GM21423 (cell line): ENCODE measurements at regions not wholly inside any gene's neighbourhood (a gene's known extent, or its start where the extent isn't known, plus 50 kb on each side); places are given as distances from the start of the nearest gene placed in this dataset.
"Not testable (repeated sequence)": the region's sequence is repeated elsewhere in the genome, so short reads cannot be mapped to it uniquely, and the experiment has no call there.

Source experiments
- ATAC-seq: cut with Tn5 transposase; IDR thresholded peaks from one replicate; pipeline ENCODE4 v1.9.1; 2021; ENCODE audit warnings: mild to moderate bottlenecking, moderate library complexity; ENCODE audit not compliant: unreplicated experiment

GRCh38 chr6:135644394-135644793 lies 146.9 kb upstream of the AHI1 start:
- no peak for ATAC-seq

DNA sequence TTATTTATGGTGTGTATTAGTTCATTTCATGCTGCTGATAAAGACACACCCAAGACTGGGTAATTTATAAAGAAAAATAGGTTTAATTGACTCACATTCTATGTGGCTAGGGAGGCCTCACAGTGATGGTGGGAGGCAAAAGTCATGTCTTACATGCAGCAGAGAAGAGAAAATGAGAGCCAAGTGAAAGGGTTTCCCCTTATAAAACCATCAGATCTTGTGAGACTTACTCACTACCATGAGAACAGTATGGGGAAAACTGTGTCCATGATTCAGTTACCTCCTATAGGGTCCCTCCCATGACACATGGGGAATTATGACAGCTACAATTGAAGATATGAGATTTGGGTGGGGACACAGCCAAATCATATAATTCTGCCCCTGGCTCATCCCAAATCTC lies 150.0 kb upstream of the AHI1 start:
- no peak for ATAC-seq

DNA sequence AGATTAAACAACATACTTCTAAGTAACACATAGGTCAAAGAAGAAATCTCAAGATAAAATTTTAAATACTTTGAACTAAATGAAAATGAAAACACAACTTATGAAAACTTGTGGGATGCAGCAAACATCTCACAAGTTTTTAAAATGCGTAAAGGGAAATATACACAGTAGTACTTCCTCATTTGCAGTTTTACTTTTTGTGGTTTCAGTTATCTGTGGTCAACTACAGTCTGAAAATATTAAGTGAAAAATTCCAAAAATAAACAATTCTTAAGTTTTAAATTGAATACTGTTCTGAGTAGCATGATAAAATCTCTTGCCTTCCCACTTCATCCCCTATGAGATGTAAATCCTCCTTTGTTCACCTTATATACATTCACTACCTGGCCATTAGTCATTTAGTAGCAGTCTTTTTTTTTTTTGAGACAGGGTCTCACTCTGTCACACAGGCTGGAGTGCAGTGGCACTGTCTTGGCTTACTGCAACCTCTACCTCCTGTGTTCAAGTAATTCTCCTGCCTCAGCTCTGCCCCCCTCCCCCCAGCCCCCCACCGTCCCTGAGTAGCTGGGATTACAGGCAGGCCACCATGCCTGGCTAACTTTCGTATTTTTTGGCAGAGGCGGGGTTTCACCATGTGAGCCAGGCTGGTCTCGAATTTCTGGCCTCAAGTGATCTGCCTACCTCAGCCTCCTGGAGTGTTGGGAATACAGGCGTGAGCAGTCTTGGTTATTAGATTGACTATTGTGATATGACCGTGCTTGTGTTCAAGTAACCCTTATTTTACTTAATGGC lies 154.6 kb upstream of the AHI1 start:
- peak; percentile 94 for ATAC-seq

GRCh38 chr6:135655055-135655454 lies 157.5 kb upstream of the AHI1 start:
- no peak for ATAC-seq

- ATAC-seq = no peak
Measured at GRCh38 chr6:135657207-135657606, 159.7 kb upstream of the AHI1 start.

DNA sequence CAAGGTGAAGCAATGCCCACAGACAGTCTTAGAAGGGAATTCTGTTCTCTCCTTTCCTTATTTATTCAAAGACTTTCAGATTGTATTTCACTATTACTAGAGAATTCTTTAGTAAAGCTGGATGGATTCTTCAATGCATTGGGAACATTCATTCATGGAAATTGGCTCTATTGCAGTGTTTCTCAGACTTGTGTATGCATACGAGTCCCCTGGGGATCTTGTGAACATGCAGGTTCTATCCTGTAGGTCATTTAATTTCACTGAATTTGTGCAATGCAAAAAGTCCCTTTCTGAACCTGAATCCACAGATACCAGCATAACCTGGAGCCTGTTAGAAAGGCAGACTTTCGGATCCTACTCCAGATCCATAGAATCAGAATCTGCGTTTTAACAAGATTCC lies 160.9 kb upstream of the AHI1 start:
- ATAC-seq = no peak

- no peak for ATAC-seq
Measured at GRCh38 chr6:135658916-135659315, 161.4 kb upstream of the AHI1 start.

DNA sequence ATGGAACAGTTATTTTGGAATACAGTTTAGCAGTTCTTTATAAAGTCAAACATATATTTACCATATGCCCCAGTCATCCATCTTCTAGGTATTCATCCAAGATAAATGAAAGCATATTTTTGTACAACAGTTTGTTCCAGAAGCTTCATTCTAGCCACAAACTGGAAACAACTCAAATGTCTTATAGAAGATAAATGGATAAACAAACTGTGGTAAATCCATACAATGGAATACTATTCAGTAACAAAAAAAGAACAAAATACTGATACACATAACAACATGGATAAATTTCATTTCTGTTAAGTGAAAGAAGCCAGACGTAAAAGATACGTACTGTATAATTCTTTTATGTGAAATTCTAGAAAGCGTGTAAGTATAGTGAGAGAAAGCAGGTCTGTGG lies 167.0 kb upstream of the AHI1 start:
- no peak for ATAC-seq

GRCh38 chr6:135665935-135666334 lies 168.4 kb upstream of the AHI1 start:
- ATAC-seq = no peak

DNA sequence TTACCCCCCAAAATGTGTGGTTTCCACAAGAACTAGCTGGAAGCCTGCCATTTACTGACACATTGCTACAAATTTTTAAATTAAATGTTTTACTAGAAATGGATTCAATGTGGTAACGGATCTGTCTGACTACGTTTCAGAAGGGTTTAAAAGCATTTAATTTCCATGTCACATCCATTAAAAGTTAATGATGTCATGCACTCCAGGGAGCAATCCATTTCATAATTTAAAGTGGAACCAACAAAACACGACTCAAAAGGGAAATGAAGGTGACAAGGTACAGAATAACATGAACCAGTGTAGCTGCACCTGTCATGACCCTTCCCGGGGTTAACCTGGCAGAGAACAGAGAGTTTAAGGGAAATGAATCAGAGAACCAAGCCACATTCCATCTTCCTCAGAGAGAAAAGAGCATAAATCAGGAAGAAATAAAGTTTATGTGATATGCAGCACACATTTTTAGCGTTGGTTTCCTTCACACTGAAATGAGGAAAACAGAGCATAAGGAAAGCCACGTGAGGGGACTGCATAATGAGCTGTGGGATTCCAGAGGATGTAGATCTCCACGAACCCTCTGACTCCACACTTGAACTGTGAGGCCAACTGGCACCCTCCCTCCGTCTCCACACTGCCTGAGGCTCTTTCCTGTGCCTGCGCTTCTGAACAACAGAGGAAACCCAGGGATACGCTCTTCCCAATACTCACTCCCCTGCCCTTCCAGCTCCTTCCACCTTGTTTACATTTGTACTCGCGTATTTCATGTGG lies 170.3 kb upstream of the AHI1 start:
- no peak for ATAC-seq

DNA sequence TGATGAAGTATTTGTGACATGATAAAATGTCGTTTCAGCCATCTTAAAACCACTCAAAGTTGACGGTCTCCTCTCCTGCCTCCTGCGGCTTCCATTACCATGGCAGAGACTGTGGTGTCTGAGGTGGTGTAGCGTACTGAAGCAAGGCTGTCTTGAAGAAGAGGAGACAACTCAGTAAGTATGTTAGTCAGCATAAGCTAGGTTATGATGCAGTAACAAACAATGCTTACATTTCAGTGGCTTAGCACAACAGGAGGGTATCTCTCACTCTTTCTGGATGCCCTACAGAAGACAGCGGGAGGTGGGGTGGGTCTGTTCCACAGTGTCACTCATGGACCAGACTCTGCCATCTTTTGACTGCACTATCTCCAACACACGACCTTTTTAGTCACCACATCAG lies 174.7 kb upstream of the AHI1 start:
- ATAC-seq = no peak

DNA sequence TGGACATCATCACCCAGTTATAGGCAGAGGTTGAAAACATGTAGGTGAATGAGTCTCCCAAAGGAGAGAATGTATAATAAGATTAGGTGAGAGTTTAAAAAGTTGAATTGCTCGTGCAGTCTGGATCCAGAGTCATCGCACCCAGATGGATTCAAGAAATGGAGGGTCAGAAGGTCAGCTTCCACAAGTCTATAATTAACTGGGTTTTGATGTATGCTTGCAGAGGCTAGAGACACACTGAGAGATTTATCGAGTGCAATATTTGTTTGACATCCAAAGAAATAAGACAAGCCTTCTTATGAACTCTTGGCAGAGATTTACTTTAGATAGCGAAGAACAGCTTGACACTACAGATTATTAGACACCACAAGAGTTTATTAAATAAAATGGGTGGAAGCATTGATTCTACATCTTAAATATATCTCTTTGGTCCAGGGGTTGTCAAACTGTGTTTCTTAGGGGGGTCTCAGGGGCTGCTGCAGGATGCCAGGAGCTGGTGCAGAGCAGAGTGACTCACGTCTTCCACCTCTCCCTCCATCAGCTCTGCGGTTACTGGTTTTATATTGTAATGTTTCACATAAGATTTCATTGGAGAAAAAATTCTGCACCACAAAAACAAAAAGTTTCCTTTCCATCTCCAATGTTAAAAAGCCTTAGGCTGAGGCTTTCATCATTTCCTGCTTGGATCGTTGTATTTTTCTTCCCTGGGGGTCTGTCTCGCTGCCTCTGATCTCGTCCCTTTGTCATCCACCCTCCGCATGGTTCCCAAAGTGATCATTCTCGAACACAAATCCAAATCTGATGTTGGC lies 176.2 kb upstream of the AHI1 start:
- ATAC-seq = no peak

DNA sequence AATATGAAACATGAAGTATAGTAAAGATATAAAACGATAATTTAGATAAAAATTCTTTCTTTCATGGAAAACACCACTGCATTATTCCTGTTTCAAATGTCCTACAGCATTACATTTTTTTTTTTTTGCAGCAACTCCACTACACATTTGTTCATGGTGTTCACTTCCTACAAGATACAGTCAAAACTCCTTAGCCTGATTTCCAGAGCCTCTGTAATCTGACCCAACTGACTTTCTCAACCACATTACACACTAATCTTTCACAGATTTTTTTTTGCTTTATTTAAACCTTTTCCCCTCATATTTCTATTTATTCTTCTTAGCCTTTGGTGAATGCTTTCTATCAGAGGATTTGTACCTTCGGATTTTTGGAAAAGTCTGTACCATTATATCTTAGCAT lies 176.5 kb upstream of the PDE7B start:
- ATAC-seq = no peak

GRCh38 chr6:135675862-135676261 lies 175.6 kb upstream of the PDE7B start:
- no peak for ATAC-seq

GRCh38 chr6:135680964-135681913 lies 170.3 kb upstream of the PDE7B start:
- ATAC-seq = no peak

DNA sequence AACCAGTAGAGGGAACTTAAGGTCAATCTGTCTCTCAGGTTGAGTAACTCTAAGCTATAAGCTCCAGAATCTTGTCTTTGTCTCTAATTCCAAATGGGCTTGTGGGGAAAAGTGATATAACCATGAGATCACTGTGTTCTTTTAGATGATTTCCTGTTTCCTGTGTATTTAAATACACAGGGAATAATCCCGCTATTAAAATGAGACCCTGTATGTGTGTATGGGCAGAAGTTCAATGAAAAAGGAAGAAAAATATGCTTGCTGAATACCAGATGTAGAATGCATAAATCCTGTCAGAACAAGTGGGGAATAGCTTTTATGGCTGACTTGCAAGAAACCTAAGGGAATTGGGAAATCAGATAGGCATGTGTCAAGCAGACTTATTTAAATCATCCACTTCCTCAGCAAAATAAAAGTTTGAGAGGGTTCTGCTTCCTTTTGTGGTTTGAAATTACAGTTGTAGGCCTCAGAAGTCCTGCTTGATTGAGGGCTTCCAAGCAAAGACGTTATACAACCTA lies 164.7 kb upstream of the PDE7B start:
- no peak for ATAC-seq

DNA sequence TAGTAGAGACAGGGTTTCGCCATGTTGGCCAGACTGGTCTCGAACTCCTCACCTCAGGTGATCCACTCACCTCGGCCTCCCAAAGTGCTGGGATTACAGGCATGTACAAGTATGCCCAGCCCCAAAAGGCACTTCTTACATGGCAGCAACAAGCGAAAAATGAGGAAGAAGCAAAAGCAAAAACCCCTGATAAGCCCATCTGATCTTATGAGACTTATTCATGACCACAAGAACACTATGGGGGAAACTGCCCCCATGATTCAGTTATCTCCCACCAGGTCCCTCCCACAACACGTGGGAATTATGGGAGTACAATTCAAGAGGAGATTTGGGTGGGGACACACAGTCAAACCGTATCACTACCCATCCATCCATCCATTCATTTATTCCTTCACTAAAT lies 163.0 kb upstream of the PDE7B start:
- ATAC-seq = not testable (repeated sequence)

DNA sequence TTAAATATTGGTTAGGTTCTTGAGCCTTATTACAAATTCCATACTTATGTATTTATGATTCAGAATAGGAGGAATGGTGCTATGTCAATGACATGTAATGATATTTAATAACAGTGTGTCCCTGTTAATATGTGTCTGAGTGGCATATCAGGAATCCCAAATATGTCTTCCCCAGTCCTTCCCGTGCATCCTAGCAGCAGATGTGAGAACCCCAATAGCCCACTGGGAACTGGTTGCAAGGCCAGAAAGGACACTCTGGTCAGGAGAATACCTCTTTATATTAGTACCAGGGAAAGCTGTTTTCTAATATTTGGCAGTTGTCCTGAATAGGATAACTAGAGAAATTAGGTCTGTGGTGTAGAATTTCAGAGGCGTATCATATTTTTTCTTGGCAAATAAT lies 159.1 kb upstream of the PDE7B start:
- no peak for ATAC-seq

DNA sequence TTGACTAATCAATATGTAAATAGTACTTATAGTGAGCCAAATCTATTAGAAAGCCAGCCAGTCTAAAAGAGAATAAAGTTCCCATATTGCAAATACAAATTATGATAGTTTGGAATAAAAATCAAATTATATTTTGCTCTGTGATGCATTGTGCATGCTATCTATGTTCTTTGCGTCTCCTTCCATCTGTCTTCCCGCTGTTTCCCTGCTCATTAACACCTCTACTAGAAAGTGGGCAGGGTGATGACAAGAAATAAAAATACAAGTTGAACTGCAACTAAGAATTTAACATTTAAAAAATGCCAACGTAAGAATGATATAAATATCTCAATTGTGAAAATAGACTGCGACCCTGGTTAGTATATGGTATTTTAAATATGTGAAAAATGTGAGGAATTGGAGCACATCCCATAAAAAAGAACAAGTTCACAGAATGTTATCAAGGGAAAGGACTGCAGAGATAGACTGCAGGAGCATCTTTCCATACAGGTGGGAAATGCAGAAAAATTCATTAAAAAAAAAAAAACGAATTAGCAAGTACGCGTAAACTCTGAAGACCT lies 157.6 kb upstream of the PDE7B start:
- ATAC-seq = no peak

DNA sequence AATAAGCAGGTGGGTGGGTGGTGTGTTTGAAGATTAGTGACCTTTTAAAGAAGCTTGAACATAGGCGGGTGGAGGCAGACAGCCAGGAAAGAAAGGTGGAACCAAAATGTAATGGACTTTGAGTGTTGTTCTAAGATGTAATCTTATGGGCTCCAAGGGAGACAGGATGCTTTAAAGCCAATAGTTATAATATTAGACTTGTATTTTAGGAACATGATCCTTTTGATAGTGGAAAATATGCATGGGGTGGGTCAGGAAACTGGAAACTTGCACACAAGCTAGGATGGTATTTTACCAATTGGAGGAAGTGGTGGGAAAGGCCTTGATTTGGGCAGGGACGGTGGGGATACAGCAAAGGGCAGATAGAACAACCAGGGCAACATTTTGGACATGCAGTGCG lies 151.8 kb upstream of the PDE7B start:
- no peak for ATAC-seq
